ENCODE measurements at regions not wholly inside any gene's neighbourhood (a gene's known extent, or its start where the extent isn't known, plus 50 kb on each side); places are given as distances from the start of the nearest gene placed in this dataset.

DNA sequence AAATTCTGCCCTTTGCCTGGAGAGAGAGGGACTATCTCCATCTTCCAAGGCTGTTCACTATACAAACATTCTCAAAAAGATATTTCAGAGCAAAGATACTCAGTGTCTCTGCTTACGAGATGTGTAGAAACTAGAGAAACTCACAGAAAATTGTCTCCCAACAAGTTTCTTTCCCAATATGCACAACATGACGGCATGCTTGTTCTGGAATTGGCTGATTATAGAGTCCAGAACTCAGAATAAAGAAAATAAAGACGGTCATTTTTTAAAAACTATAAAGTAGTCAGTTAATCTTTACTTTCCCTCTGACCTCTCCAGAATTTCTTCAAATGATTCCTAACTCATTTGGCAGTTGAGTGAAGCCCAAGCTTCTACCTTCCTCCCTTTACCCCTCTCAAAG, 285.5 kb upstream of the KLF3 start:
- TF ChIP-seq, protein P1, sequence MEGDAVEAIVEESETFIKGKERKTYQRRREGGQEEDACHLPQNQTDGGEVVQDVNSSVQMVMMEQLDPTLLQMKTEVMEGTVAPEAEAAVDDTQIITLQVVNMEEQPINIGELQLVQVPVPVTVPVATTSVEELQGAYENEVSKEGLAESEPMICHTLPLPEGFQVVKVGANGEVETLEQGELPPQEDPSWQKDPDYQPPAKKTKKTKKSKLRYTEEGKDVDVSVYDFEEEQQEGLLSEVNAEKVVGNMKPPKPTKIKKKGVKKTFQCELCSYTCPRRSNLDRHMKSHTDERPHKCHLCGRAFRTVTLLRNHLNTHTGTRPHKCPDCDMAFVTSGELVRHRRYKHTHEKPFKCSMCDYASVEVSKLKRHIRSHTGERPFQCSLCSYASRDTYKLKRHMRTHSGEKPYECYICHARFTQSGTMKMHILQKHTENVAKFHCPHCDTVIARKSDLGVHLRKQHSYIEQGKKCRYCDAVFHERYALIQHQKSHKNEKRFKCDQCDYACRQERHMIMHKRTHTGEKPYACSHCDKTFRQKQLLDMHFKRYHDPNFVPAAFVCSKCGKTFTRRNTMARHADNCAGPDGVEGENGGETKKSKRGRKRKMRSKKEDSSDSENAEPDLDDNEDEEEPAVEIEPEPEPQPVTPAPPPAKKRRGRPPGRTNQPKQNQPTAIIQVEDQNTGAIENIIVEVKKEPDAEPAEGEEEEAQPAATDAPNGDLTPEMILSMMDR (conservative IDR thresholded peaks at IDR 0.05; ENCODE audit: low read depth, low read length) = no peak
- TF ChIP-seq EZH2 (IDR thresholded peaks at IDR 0.05; ENCODE audit: borderline replicate concordance, low read depth, low read length, poor library complexity, severe bottlenecking) = no peak

Data from A673 (cell line).